DND-41 (cell line): ENCODE measurements at regions not wholly inside any gene's neighbourhood (a gene's known extent, or its start where the extent isn't known, plus 50 kb on each side); places are given as distances from the start of the nearest gene placed in this dataset.

ENCODE experiments used
- ATAC-seq: fragments of 200-7000 bp; cut with Tn5 transposase; 3 replicates; pipeline ENCODE4 v1.9.1; 2021; ENCODE audit warnings: low read depth; ENCODE audit not compliant: insufficient read depth
- DNase-seq: peaks from one replicate; pipeline ENCODE4 v3.0.0-alpha.2; 2020
- H2AFZ ChIP-seq: 2 replicates; pipeline ENCODE4 v1.6.0; 2012; ENCODE audit warnings: low read depth, low read length
- H3K27ac ChIP-seq: 2 replicates; pipeline ENCODE4 v1.5.1; 2012; ENCODE audit warnings: low read length, inconsistent platforms
- H3K27me3 ChIP-seq: fragments of 200-600 bp; sonication (generic); 2 replicates; pipeline ENCODE4 v1.6.0; 2012; ENCODE audit warnings: low read length, mild to moderate bottlenecking, inconsistent platforms; ENCODE audit not compliant: insufficient read depth, poor library complexity
- H3K36me3 ChIP-seq: 2 replicates; pipeline ENCODE4 v1.5.1; 2012; ENCODE audit warnings: low read length, inconsistent platforms; ENCODE audit not compliant: insufficient read depth
- H3K4me1 ChIP-seq: 2 replicates; pipeline ENCODE4 v1.5.1; 2012; ENCODE audit warnings: mild to moderate bottlenecking, low read length; ENCODE audit not compliant: insufficient read depth
- H3K4me2 ChIP-seq: 2 replicates; pipeline ENCODE4 v1.6.0; 2012; ENCODE audit warnings: mild to moderate bottlenecking, moderate library complexity, low read length, inconsistent platforms; ENCODE audit not compliant: insufficient read depth
- H3K4me3 ChIP-seq, 2 experiments: fragments of 200-600 bp in 1 of 2; shearing (Covaris generic) in 1 of 2; 2 replicates each; pipeline ENCODE4 v1.5.1; 2012 to 2016; ENCODE audit warnings: inconsistent platforms in 2 of 2, low read length in 2 of 2, mild to moderate bottlenecking in 2 of 2, low read depth in 1 of 2, moderate library complexity in 1 of 2
- H3K79me2 ChIP-seq: 2 replicates; pipeline ENCODE4 v1.6.0; 2012; ENCODE audit warnings: low read length, inconsistent platforms; ENCODE audit not compliant: insufficient read depth
- H3K9ac ChIP-seq: 2 replicates; pipeline ENCODE4 v1.6.0; 2012; ENCODE audit warnings: low read depth, mild to moderate bottlenecking, inconsistent platforms, low read length, moderate library complexity
- H3K9me3 ChIP-seq: 2 replicates; pipeline ENCODE4 v1.5.1; 2012; ENCODE audit warnings: low read length, moderate library complexity, mild to moderate bottlenecking, inconsistent platforms; ENCODE audit not compliant: insufficient read depth, severe bottlenecking
- H4K20me1 ChIP-seq: 2 replicates; pipeline ENCODE4 v1.6.0; 2012; ENCODE audit warnings: low read length; ENCODE audit not compliant: insufficient read depth
- CTCF ChIP-seq: IDR thresholded peaks from 2 replicates; pipeline ENCODE4 v1.5.1; 2012; ENCODE audit warnings: borderline replicate concordance, low read length, moderate library complexity, mild to moderate bottlenecking; ENCODE audit not compliant: poor library complexity, severe bottlenecking; ENCODE audit errors: extremely low read depth
- EZH2 ChIP-seq: IDR thresholded peaks from 3 replicates; pipeline ENCODE4 v1.6.1; 2012; ENCODE audit warnings: borderline replicate concordance, low read depth, mild to moderate bottlenecking, moderate library complexity, low read length, inconsistent platforms; ENCODE audit not compliant: severe bottlenecking

- Histone ChIP-seq H3K27ac (no peak overlapping the region), H3K4me3 (no peak overlapping the region)
These were observed 320.8 kb downstream of the CBLN1 start for GRCh38 chr16:48960830-48961229.

GRCh38 chr16:48959747-48960146 lies 321.9 kb downstream of the CBLN1 start:
- no peaks in the 10 kb centered on the region for H3K27me3 ChIP-seq

More at GRCh38 chr16:48960830-48961229, 320.8 kb downstream of the CBLN1 start:
- no peak overlapping the region for H3K9ac ChIP-seq
- H3K9me3 ChIP-seq: no peaks in the 10 kb centered on the region
- TF ChIP-seq CTCF (no peak), EZH2 (no peak)
- H3K4me1 ChIP-seq: no peaks in the 10 kb centered on the region
- H3K27me3 ChIP-seq: no peaks in the 10 kb centered on the region
- no peaks in the 10 kb centered on the region for H3K79me2 ChIP-seq
- no peaks in the 10 kb centered on the region for H3K36me3 ChIP-seq
- H4K20me1 ChIP-seq: no peaks in the 10 kb centered on the region
- H2AFZ ChIP-seq: no peak overlapping the region
- no peak overlapping the region for H3K4me2 ChIP-seq
- DNase-seq (no peak), ATAC-seq (no peak)

DNA sequence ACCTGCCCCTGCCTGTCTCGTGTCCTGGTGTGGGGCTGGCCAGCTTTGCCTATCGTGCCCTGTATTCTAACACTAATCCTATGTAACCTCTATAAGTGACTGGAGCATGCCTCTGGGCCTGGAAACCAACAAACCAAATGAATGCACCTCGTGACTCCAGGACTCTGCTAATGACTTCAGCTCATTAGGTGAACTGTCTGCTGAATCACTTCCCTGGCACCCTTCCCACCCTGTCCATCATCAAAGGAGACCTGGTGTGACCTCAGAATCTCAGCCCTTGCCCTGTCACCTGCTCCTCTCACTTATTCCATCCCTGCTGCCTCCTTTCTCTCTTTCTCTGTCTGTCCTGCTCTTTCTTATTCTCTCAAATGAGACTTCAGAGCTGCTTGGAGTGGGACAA lies 322.4 kb downstream of the CBLN1 start:
- Histone ChIP-seq H3K9ac (no peak overlapping the region), H3K79me2 (no peaks in the 10 kb centered on the region), H3K4me1 (no peaks in the 10 kb centered on the region), H3K4me2 (no peak overlapping the region), H3K27ac (no peak overlapping the region), H2AFZ (no peak overlapping the region), H3K27me3 (no peaks in the 10 kb centered on the region), H4K20me1 (no peaks in the 10 kb centered on the region), H3K36me3 (no peaks in the 10 kb centered on the region), H3K4me3 (no peak overlapping the region), H3K9me3 (no peaks in the 10 kb centered on the region)
- no peak for TF ChIP-seq CTCF
- no peak for TF ChIP-seq EZH2
- ATAC-seq (no peak), DNase-seq (no peak)

More at GRCh38 chr16:48959747-48960146, 321.9 kb downstream of the CBLN1 start:
- H3K9ac ChIP-seq: no peak overlapping the region
- TF ChIP-seq CTCF (no peak), EZH2 (no peak)
- ATAC-seq: no peak
- DNase-seq: no peak
- H3K79me2 ChIP-seq: no peaks in the 10 kb centered on the region
- no peaks in the 10 kb centered on the region for H3K36me3 ChIP-seq
- H3K4me2 ChIP-seq: no peak overlapping the region
- no peaks in the 10 kb centered on the region for H3K9me3 ChIP-seq
- H2AFZ ChIP-seq: no peak overlapping the region
- H3K27ac ChIP-seq: no peak overlapping the region
- no peaks in the 10 kb centered on the region for H3K4me1 ChIP-seq
- no peak overlapping the region for H3K4me3 ChIP-seq
- H4K20me1 ChIP-seq: no peaks in the 10 kb centered on the region

GRCh38 chr16:48958681-48959080 lies 323.0 kb downstream of the CBLN1 start:
- no peaks in the 10 kb centered on the region for H4K20me1 ChIP-seq
- no peak overlapping the region for H3K4me2 ChIP-seq
- no peak overlapping the region for H3K9ac ChIP-seq
- DNase-seq (no peak), ATAC-seq (no peak)
- H3K79me2 ChIP-seq: no peaks in the 10 kb centered on the region
- no peak for TF ChIP-seq CTCF
- TF ChIP-seq EZH2: no peak
- H2AFZ ChIP-seq: no peak overlapping the region
- H3K4me3 ChIP-seq: no peak overlapping the region
- no peaks in the 10 kb centered on the region for H3K36me3 ChIP-seq
- H3K9me3 ChIP-seq: no peaks in the 10 kb centered on the region
- no peaks in the 10 kb centered on the region for H3K27me3 ChIP-seq
- no peak overlapping the region for H3K27ac ChIP-seq
- no peaks in the 10 kb centered on the region for H3K4me1 ChIP-seq
